ENCODE measurements at regions not wholly inside any gene's neighbourhood (a gene's known extent, or its start where the extent isn't known, plus 50 kb on each side); places are given as distances from the start of the nearest gene placed in this dataset.
"Not testable (repeated sequence)": the region's sequence is repeated elsewhere in the genome, so short reads cannot be mapped to it uniquely, and the experiment has no call there.

GRCh38 chr18:34951625-34952379, 89.4 kb upstream of the MAPRE2 start:
- no peak for ATAC-seq

DNA sequence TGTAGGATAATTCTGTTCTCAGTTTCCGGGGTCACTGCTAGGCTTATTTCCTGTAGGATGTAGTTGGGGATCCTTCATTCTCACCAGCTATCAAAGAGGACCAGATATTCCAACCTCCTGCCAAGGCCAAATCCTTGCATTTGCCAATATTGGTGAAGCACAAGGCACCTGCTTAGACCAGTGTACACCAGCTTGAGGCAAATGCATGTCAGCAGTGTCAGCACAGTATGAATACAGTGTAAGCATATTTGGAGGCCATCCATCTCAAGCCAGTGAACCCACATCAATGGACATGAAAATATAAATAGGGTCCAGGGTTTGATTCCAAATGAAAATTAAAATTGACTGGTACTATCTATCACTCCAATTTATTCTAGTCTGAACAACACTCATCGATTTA, 88.0 kb upstream of the MAPRE2 start:
- TF ChIP-seq POLR2A (IDR thresholded peaks at IDR 0.05) (no peak), CTCF (IDR thresholded peaks at IDR 0.05) (no peak)
- no peaks in the 10 kb centered on the region for H3K36me3 ChIP-seq
- H3K9me3 ChIP-seq: no peaks in the 10 kb centered on the region
- H3K4me1 ChIP-seq: no peaks in the 10 kb centered on the region
- H3K4me3 ChIP-seq: no peak overlapping the region
- H3K27ac ChIP-seq: no peak overlapping the region
- DNase-seq (no peak), ATAC-seq (no peak)
- 50% methylated on average over 2 of the region's 2 CpGs for WGBS (ENCODE audit: insufficient coverage, low coverage, low lambda C conversion rate, missing lambda C conversion rate)
- no peaks in the 10 kb centered on the region for H3K27me3 ChIP-seq
- intact Hi-C loops (cut with DNase I): no loop called here

More at GRCh38 chr18:34951625-34952379, 89.4 kb upstream of the MAPRE2 start:
- H3K9me3 ChIP-seq: no peaks in the 10 kb centered on the region
- no peak for TF ChIP-seq POLR2A (IDR thresholded peaks at IDR 0.05)
- no peak for TF ChIP-seq CTCF (IDR thresholded peaks at IDR 0.05)
- no peaks in the 10 kb centered on the region for H3K36me3 ChIP-seq
- H3K4me3 ChIP-seq: no peak overlapping the region
- no peak overlapping the region for H3K27ac ChIP-seq
- H3K27me3 ChIP-seq: no peaks in the 10 kb centered on the region
- WGBS (ENCODE audit: insufficient coverage, low coverage, low lambda C conversion rate, missing lambda C conversion rate): 79% methylated on average over 4 of the region's 6 CpGs
- intact Hi-C loops (cut with DNase I): no loop called here
- H3K4me1 ChIP-seq: peaks cover 0 to 8% (median 1%) of the 10 kb centered on the region in 4 donors
- no peak for DNase-seq

- ATAC-seq; H3K27ac ChIP-seq; H3K4me1 ChIP-seq; H3K9me3 ChIP-seq; H3K27me3 ChIP-seq; H3K36me3 ChIP-seq; DNase-seq; intact Hi-C loops (cut with DNase I); H3K4me3 ChIP-seq: not testable (repeated sequence)
These were observed 85.7 kb upstream of the MAPRE2 start for GRCh38 chr18:34955494-34955893.

DNA sequence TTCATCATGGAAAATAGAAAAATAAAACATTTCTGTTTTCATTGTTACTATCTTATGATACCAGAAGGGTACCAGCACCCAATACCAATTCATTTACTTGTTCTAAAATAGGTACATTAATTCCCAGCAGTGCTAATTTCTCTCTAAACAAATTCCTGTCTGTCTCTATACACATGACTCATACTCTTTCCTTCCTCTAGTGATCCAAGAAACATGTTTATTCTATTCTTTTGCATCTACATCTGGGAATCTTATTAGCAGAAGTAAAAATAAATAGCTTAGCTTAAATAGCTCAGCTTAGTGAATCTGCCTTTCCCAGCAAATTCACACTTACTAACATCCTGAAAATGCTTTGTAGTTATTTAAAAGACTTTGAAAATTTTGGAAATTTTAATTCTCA, 84.5 kb upstream of the MAPRE2 start:
- no peak for DNase-seq
- no peak overlapping the region for H3K4me3 ChIP-seq
- H3K36me3 ChIP-seq: no peaks in the 10 kb centered on the region
- H3K27ac ChIP-seq: no peak overlapping the region
- TF ChIP-seq POLR2A (IDR thresholded peaks at IDR 0.05): no peak
- TF ChIP-seq CTCF (IDR thresholded peaks at IDR 0.05): no peak
- no peaks in the 10 kb centered on the region for H3K9me3 ChIP-seq
- peaks cover 0 to 5% (median 0%) of the 10 kb centered on the region in 4 donors for H3K4me1 ChIP-seq
- ATAC-seq: no peak
- no peaks in the 10 kb centered on the region for H3K27me3 ChIP-seq
- intact Hi-C loops (cut with DNase I): no loop called here

DNA sequence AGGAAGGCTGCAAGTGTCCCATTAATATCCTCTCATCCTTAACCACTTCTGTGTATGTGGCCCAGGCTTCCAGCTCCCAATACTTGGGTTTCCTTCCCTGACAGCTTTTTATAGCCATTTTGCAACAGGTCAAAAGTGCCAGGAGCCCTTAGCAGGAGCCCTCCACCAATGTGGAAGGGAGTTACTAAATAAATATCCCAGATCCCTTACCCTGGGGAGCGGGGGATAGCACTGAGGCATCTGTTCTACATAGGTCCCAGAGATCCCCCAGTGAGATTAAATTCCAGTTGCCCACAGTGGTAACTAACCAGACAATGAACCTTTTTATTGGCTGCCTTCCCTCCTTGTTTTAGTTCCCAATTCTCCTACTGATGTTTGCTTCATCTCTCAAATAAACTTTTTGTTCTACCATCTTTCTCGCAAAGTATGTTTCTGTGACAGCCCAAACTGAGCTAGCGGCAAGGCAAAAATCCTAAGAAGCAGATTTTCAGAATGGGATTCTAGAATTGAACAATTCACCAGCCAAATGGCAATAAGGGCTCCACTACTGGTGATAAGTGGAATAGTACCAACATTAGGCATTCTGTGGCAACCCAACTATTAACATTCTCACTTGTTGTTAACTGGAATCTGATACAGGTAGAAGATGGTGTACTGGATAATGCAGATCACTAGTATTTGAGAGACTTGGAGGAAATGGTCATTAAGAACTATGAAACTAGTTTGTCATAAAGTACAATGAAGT, 83.9 kb upstream of the MAPRE2 start:
- H3K27me3 ChIP-seq: no peaks in the 10 kb centered on the region
- TF ChIP-seq POLR2A (IDR thresholded peaks at IDR 0.05) (no peak), CTCF (IDR thresholded peaks at IDR 0.05) (no peak)
- ATAC-seq (no peak), DNase-seq (no peak)
- H3K27ac ChIP-seq: no peak overlapping the region
- H3K36me3 ChIP-seq: no peaks in the 10 kb centered on the region
- intact Hi-C loops (cut with DNase I): no loop called here
- H3K4me1 ChIP-seq: peaks cover 0 to 5% (median 0%) of the 10 kb centered on the region in 4 donors
- no peak overlapping the region for H3K4me3 ChIP-seq
- WGBS (ENCODE audit: insufficient coverage, low coverage, low lambda C conversion rate, missing lambda C conversion rate): 97% methylated on average over 3 of the region's 3 CpGs
- no peaks in the 10 kb centered on the region for H3K9me3 ChIP-seq

Measured in right lobe of liver (tissue), 6 donors.